DND-41 (cell line): ENCODE measurements at regions not wholly inside any gene's neighbourhood (a gene's known extent, or its start where the extent isn't known, plus 50 kb on each side); places are given as distances from the start of the nearest gene placed in this dataset.

Experiments used
- EZH2 ChIP-seq: IDR thresholded peaks from 3 replicates; pipeline ENCODE4 v1.6.1; 2012; ENCODE audit warnings: borderline replicate concordance, low read depth, mild to moderate bottlenecking, moderate library complexity, low read length, inconsistent platforms; ENCODE audit not compliant: severe bottlenecking
- TF ChIP-seq, protein P1 (sequence below): IDR thresholded peaks from 2 replicates; pipeline ENCODE4 v1.5.1; 2012; ENCODE audit warnings: borderline replicate concordance, low read length, moderate library complexity, mild to moderate bottlenecking; ENCODE audit not compliant: poor library complexity, severe bottlenecking; ENCODE audit errors: extremely low read depth

- TF ChIP-seq EZH2 = no peak
- TF ChIP-seq, protein P1, sequence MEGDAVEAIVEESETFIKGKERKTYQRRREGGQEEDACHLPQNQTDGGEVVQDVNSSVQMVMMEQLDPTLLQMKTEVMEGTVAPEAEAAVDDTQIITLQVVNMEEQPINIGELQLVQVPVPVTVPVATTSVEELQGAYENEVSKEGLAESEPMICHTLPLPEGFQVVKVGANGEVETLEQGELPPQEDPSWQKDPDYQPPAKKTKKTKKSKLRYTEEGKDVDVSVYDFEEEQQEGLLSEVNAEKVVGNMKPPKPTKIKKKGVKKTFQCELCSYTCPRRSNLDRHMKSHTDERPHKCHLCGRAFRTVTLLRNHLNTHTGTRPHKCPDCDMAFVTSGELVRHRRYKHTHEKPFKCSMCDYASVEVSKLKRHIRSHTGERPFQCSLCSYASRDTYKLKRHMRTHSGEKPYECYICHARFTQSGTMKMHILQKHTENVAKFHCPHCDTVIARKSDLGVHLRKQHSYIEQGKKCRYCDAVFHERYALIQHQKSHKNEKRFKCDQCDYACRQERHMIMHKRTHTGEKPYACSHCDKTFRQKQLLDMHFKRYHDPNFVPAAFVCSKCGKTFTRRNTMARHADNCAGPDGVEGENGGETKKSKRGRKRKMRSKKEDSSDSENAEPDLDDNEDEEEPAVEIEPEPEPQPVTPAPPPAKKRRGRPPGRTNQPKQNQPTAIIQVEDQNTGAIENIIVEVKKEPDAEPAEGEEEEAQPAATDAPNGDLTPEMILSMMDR = no peak
These were observed 1578.4 kb upstream of the IGFBP7 start for GRCh38 chr4:58688568-58688967.
